Fibroblast of lung (primary cell): ENCODE measurements at regions not wholly inside any gene's neighbourhood (a gene's known extent, or its start where the extent isn't known, plus 50 kb on each side); places are given as distances from the start of the nearest gene placed in this dataset.

Source experiments
- DNase-seq, 2 donors: peaks; one replicate each; pipeline versions ENCODE4 v3.0.0 to v3.0.0-alpha.2; 2010; ENCODE audit warnings: low read depth in 2 of 2
- H2AFZ ChIP-seq: 2 replicates; pipeline ENCODE4 v1.5.1; 2012; ENCODE audit warnings: low read length, control low read depth, inconsistent platforms
- H3K27ac ChIP-seq: 2 replicates; pipeline ENCODE4 v1.5.1; 2011; ENCODE audit warnings: low read length, control low read depth; ENCODE audit not compliant: insufficient read depth
- H3K27me3 ChIP-seq: 2 replicates; pipeline ENCODE4 v1.5.1; 2011; ENCODE audit warnings: mild to moderate bottlenecking, low read length; ENCODE audit not compliant: control insufficient read depth, insufficient read depth
- H3K36me3 ChIP-seq: 2 replicates; pipeline ENCODE4 v1.5.1; 2011; ENCODE audit warnings: low read length; ENCODE audit not compliant: control insufficient read depth, insufficient read depth
- H3K4me1 ChIP-seq: 2 replicates; pipeline ENCODE4 v1.5.1; 2011; ENCODE audit warnings: low read length; ENCODE audit not compliant: control insufficient read depth, insufficient read depth; ENCODE audit errors: extremely low read depth
- H3K4me2 ChIP-seq: 2 replicates; pipeline ENCODE4 v1.5.1; 2011; ENCODE audit warnings: low read length, control low read depth; ENCODE audit not compliant: insufficient read depth; ENCODE audit errors: extremely low read depth
- H3K4me3 ChIP-seq, 4 experiments: fragments of 200-600 bp in 1 of 4; sonication (generic) in 1 of 4; replicated peaks in 1 of 4; 2 replicates each; pipeline ENCODE4 v1.5.1; 2011 to 2016; ENCODE audit warnings: low read length in 4 of 4, low read depth in 3 of 4, mild to moderate bottlenecking in 3 of 4, control low read depth in 2 of 4, inconsistent platforms in 1 of 4, mixed read lengths in 1 of 4; ENCODE audit not compliant: insufficient read depth in 1 of 4; ENCODE audit errors: control extremely low read depth in 1 of 4
- H3K79me2 ChIP-seq: 2 replicates; pipeline ENCODE4 v1.5.1; 2012; ENCODE audit warnings: mild to moderate bottlenecking, low read length, inconsistent platforms; ENCODE audit not compliant: control insufficient read depth, insufficient read depth
- H3K9ac ChIP-seq: 2 replicates; pipeline ENCODE4 v1.5.1; 2011; ENCODE audit warnings: mild to moderate bottlenecking, low read length, control low read depth; ENCODE audit not compliant: insufficient read depth
- H3K9me3 ChIP-seq: 2 replicates; pipeline ENCODE4 v1.5.1; 2012; ENCODE audit warnings: low read depth, low read length; ENCODE audit not compliant: control insufficient read depth, insufficient read depth
- H4K20me1 ChIP-seq: 2 replicates; pipeline ENCODE4 v1.5.1; 2011; ENCODE audit warnings: low read length; ENCODE audit not compliant: control insufficient read depth, insufficient read depth; ENCODE audit errors: extremely low read depth
- CTCF ChIP-seq, 2 donors: IDR thresholded peaks in 1 of 2; conservative IDR thresholded peaks in 1 of 2; 1 replicate in 1 of 2; 2 replicates in 1 of 2; pipeline ENCODE4 v1.5.1; 2011 to 2012; ENCODE audit warnings: low read length in 2 of 2, control low read depth in 1 of 2, inconsistent platforms in 1 of 2, low read depth in 1 of 2, mild to moderate bottlenecking in 1 of 2
- EZH2 ChIP-seq: IDR thresholded peaks from 2 replicates; pipeline ENCODE4 v1.5.1; 2012; ENCODE audit warnings: low read length, control low read depth, mild to moderate bottlenecking; ENCODE audit errors: missing control alignments

DNA sequence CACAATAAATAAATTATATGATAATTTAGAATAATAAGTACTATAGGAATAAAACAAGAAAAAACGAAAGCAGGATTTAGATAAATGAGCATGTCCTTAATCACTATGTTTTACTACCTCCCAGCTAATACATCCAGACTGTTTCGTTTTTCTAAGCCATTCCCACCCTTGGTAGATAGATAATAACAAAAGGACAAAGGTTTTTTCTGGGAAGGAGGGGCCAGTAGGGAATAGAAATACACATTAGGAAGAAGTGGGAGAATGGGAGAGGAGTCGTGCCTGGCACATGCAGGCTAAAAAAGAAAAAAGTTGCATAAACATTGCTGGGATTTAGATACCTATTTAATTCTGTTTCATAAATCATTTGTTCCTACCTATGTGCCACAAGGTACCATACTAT lies 97.1 kb downstream of the MTX3 start:
- Histone ChIP-seq H3K27ac (no peak overlapping the region), H3K36me3 (no peaks in the 10 kb centered on the region), H3K4me2 (no peak overlapping the region), H3K9ac (no peak overlapping the region), H2AFZ (no peak overlapping the region), H3K4me3 (no peak overlapping the region), H3K4me1 (no peaks in the 10 kb centered on the region), H3K27me3 (peaks cover 2% of the 10 kb centered on the region), H3K9me3 (no peaks in the 10 kb centered on the region), H4K20me1 (no peaks in the 10 kb centered on the region), H3K79me2 (no peaks in the 10 kb centered on the region)
- DNase-seq: no peak
- no peak for TF ChIP-seq EZH2
- TF ChIP-seq CTCF (conservative IDR thresholded peaks at IDR 0.05 in 1 of 2, IDR thresholded peaks at IDR 0.05 in 1 of 2; ENCODE audit: low read depth in 1 of 2, low read length in 2 of 2): no peak

GRCh38 chr5:79893485-79893884 lies 97.6 kb downstream of the MTX3 start:
- no peak for DNase-seq
- Histone ChIP-seq H3K9ac (no peak overlapping the region), H4K20me1 (no peaks in the 10 kb centered on the region), H3K9me3 (no peaks in the 10 kb centered on the region), H3K79me2 (no peaks in the 10 kb centered on the region), H2AFZ (no peak overlapping the region), H3K27me3 (peaks cover 2% of the 10 kb centered on the region), H3K36me3 (no peaks in the 10 kb centered on the region), H3K4me1 (no peaks in the 10 kb centered on the region), H3K27ac (no peak overlapping the region), H3K4me2 (no peak overlapping the region), H3K4me3 (no peak overlapping the region)
- TF ChIP-seq EZH2: no peak
- TF ChIP-seq CTCF (conservative IDR thresholded peaks at IDR 0.05 in 1 of 2, IDR thresholded peaks at IDR 0.05 in 1 of 2; ENCODE audit: low read depth in 1 of 2, low read length in 2 of 2): no peak

DNA sequence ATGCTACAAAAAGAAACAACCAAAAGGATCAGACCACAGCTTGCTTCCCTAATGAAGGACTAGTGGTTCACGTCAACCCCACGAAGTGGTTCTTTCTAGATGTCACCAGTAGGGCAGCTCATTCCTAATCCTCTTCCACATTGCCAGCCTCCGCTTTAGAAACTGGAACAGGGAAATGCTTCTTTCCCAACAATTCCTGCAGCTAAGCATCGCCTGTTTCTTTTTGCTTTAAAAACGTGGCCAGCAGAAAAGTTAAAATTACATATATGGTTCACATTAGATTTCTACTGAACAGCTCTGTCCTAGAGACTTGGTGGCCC lies 100.2 kb downstream of the MTX3 start:
- no peak overlapping the region for H3K9ac ChIP-seq
- H3K27ac ChIP-seq: no peak overlapping the region
- H3K4me1 ChIP-seq: no peaks in the 10 kb centered on the region
- no peaks in the 10 kb centered on the region for H3K36me3 ChIP-seq
- DNase-seq: no peak
- H4K20me1 ChIP-seq: no peaks in the 10 kb centered on the region
- TF ChIP-seq CTCF (conservative IDR thresholded peaks at IDR 0.05 in 1 of 2, IDR thresholded peaks at IDR 0.05 in 1 of 2; ENCODE audit: low read depth in 1 of 2, low read length in 2 of 2) (no peak), EZH2 (no peak)
- H3K27me3 ChIP-seq: peaks cover 4% of the 10 kb centered on the region
- H3K4me2 ChIP-seq: no peak overlapping the region
- no peaks in the 10 kb centered on the region for H3K79me2 ChIP-seq
- H2AFZ ChIP-seq: no peak overlapping the region
- no peaks in the 10 kb centered on the region for H3K9me3 ChIP-seq
- H3K4me3 ChIP-seq: no peak overlapping the region
